GM21825 (cell line): ENCODE measurements at regions not wholly inside any gene's neighbourhood (a gene's known extent, or its start where the extent isn't known, plus 50 kb on each side); places are given as distances from the start of the nearest gene placed in this dataset.

Experiments used
- ATAC-seq: cut with Tn5 transposase; IDR thresholded peaks from one replicate; pipeline ENCODE4 v1.9.1; 2021; ENCODE audit warnings: mild to moderate bottlenecking, moderate library complexity; ENCODE audit not compliant: unreplicated experiment

GRCh38 chr3:73772076-73772886 is 147.5 kb upstream of the PDZRN3 start:
- ATAC-seq: no peak

GRCh38 chr3:73768524-73769308 is 144.0 kb upstream of the PDZRN3 start:
- ATAC-seq: no peak

GRCh38 chr3:73766599-73767381 is 142.0 kb upstream of the PDZRN3 start:
- no peak for ATAC-seq

- ATAC-seq: no peak
Observed at GRCh38 chr3:73765878-73766545, 141.3 kb upstream of the PDZRN3 start.

- ATAC-seq: no peak
Observed at GRCh38 chr3:73762855-73763254, 138.1 kb upstream of the PDZRN3 start.

GRCh38 chr3:73759297-73759711 is 134.6 kb upstream of the PDZRN3 start:
- ATAC-seq: no peak

- ATAC-seq: no peak
Observed at GRCh38 chr3:73757536-73757935, 132.8 kb upstream of the PDZRN3 start.

GRCh38 chr3:73753985-73754384 is 129.2 kb upstream of the PDZRN3 start:
- no peak for ATAC-seq

GRCh38 chr3:73752338-73752737 is 127.6 kb upstream of the PDZRN3 start:
- ATAC-seq: no peak

GRCh38 chr3:73746623-73747022 is 121.9 kb upstream of the PDZRN3 start:
- ATAC-seq: no peak

GRCh38 chr3:73745526-73746191 is 120.9 kb upstream of the PDZRN3 start:
- no peak for ATAC-seq

GRCh38 chr3:73743551-73743950 is 118.8 kb upstream of the PDZRN3 start:
- no peak for ATAC-seq

GRCh38 chr3:73739791-73740453 is 115.2 kb upstream of the PDZRN3 start:
- no peak for ATAC-seq

- no peak for ATAC-seq
Observed at GRCh38 chr3:73738711-73739110, 114.0 kb upstream of the PDZRN3 start.

- ATAC-seq: no peak
Observed at GRCh38 chr3:73734211-73735089, 109.7 kb upstream of the PDZRN3 start.

- ATAC-seq: no peak
Observed at GRCh38 chr3:73733746-73734145, 109.0 kb upstream of the PDZRN3 start.

GRCh38 chr3:73729969-73730440 is 105.3 kb upstream of the PDZRN3 start:
- no peak for ATAC-seq

GRCh38 chr3:73727854-73728253 is 103.1 kb upstream of the PDZRN3 start:
- ATAC-seq: no peak
